Transverse colon (tissue), 4 donors: ENCODE measurements at regions not wholly inside any gene's neighbourhood (a gene's known extent, or its start where the extent isn't known, plus 50 kb on each side); places are given as distances from the start of the nearest gene placed in this dataset.

Experiments used
- DNase-seq: peaks from one replicate; pipeline ENCODE4 v3.0.0-alpha.2; 2019
- H3K27ac ChIP-seq, 4 donors: fragments of 200-600 bp; sonication (generic); 2 replicates each; pipeline ENCODE4 v1.5.1; 2016 to 2018; ENCODE audit warnings: inconsistent platforms in 4 of 4
- H3K27me3 ChIP-seq: fragments of 200-600 bp; sonication (generic); 2 replicates; pipeline ENCODE4 v1.5.1; 2017; ENCODE audit warnings: inconsistent platforms
- H3K36me3 ChIP-seq, 4 donors: fragments of 200-600 bp; sonication (generic); 2 replicates each; pipeline ENCODE4 v1.5.1; 2017 to 2019; ENCODE audit warnings: inconsistent platforms in 4 of 4
- H3K4me1 ChIP-seq, 4 donors: fragments of 200-600 bp; sonication (generic); 2 replicates each; pipeline ENCODE4 v1.5.1; 2017 to 2020; ENCODE audit warnings: inconsistent platforms in 4 of 4
- H3K4me3 ChIP-seq, 4 donors: fragments of 200-600 bp; sonication (generic); 1 replicate in 1 of 4; 2 replicates in 3 of 4; pipeline versions ENCODE4 v1.5.1 to v1.6.1; 2017 to 2019; ENCODE audit warnings: inconsistent platforms in 4 of 4
- H3K9me3 ChIP-seq, 2 donors: fragments of 200-600 bp; sonication (generic); 2 replicates each; pipeline ENCODE4 v1.5.1; 2017 to 2019; ENCODE audit warnings: inconsistent platforms in 2 of 2
- EP300 ChIP-seq: sonication (generic); formaldehyde crosslinking; IDR thresholded peaks from one replicate; pipeline ENCODE4 v1.6.1; 2017; ENCODE audit warnings: antibody characterized with exemption, low read depth
- POLR2A ChIP-seq: fragments of 450-650 bp; IDR thresholded peaks from one replicate; pipeline ENCODE4 v1.6.1; 2016; ENCODE audit warnings: antibody characterized with exemption, mild to moderate bottlenecking, moderate library complexity
- POLR2AphosphoS5 ChIP-seq, 3 donors: sonication (generic); formaldehyde crosslinking; IDR thresholded peaks; one replicate each; pipeline ENCODE4 v1.6.1; 2016; ENCODE audit warnings: antibody characterized with exemption in 3 of 3
- WGBS, 2 donors: methylation state at CpG; one replicate each; pipeline ENCODE4 v1.1.5; 2018; ENCODE audit warnings: low coverage in 1 of 2; 5-methylcytosine and 5-hydroxymethylcytosine counted together
- in situ Hi-C, 4 donors: fragments of 200-750 bp; cut with MboI; loops; one replicate each; pipeline versions ENCODE4 v1.15.0 to v1.15.1; 2017; ENCODE audit warnings: low sequenced_read_pairs in 3 of 4, low pct_ligation_motif_present in 1 of 4, low pct_unique_long_range_greater_than_20kb in 1 of 4
- intact Hi-C: fragments of 100-400 bp; cut with DNase I; formaldehyde crosslinking; loops from one replicate; pipeline ENCODE4 v1.15.1; 2023; ENCODE audit warnings: low total_unique reads
- TF ChIP-seq, protein P1 (sequence below), 5 experiments: fragments of 200-600 bp in 3 of 5; fragments of 450-650 bp in 2 of 5; sonication (generic) in 3 of 5; IDR thresholded peaks; 1 replicate in 2 of 5; 2 replicates in 3 of 5; pipeline ENCODE4 v1.5.1; 2016 to 2017; ENCODE audit warnings: antibody characterized with exemption in 5 of 5, inconsistent platforms in 3 of 5, mild to moderate bottlenecking in 2 of 5, moderate library complexity in 1 of 5

DNA sequence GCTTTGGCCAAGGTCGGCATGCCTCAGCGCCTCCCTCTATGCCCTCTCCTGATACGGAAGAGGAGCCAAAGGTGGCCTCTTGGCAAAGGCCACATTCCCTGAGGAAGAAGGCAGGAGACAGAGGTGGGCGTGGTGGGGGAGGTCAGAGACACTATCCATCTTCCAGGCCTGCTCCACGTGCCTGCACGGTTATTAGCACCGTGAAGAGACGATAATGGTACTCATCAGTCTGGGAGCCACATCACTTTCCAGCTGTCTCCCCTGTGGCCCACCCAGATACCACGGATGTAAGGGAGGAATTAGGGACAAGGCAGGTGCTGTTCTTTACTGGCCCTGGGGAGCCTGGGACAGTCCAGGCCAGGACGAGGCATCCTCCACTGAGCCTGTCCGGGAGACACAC is 354.3 kb downstream of the MN1 start:
- no peaks in the 10 kb centered on the region for H3K4me1 ChIP-seq
- no peaks in the 10 kb centered on the region for H3K9me3 ChIP-seq
- no peak overlapping the region for H3K4me3 ChIP-seq
- intact Hi-C loops (no loop called here), in situ Hi-C loops (no loop called here)
- H3K27me3 ChIP-seq: no peaks in the 10 kb centered on the region
- 60 to 78% methylated on average over 3 to 11 of the region's 11 CpGs for WGBS, 2 donors
- H3K36me3 ChIP-seq: no peaks in the 10 kb centered on the region
- no peak overlapping the region for H3K27ac ChIP-seq
- no peak for DNase-seq
- TF ChIP-seq POLR2A (no peak), POLR2AphosphoS5 (IDR thresholded peaks at IDR 0.05) (no peak), EP300 (no peak)
- TF ChIP-seq, protein P1, sequence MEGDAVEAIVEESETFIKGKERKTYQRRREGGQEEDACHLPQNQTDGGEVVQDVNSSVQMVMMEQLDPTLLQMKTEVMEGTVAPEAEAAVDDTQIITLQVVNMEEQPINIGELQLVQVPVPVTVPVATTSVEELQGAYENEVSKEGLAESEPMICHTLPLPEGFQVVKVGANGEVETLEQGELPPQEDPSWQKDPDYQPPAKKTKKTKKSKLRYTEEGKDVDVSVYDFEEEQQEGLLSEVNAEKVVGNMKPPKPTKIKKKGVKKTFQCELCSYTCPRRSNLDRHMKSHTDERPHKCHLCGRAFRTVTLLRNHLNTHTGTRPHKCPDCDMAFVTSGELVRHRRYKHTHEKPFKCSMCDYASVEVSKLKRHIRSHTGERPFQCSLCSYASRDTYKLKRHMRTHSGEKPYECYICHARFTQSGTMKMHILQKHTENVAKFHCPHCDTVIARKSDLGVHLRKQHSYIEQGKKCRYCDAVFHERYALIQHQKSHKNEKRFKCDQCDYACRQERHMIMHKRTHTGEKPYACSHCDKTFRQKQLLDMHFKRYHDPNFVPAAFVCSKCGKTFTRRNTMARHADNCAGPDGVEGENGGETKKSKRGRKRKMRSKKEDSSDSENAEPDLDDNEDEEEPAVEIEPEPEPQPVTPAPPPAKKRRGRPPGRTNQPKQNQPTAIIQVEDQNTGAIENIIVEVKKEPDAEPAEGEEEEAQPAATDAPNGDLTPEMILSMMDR (IDR thresholded peaks at IDR 0.05): no peak

DNA sequence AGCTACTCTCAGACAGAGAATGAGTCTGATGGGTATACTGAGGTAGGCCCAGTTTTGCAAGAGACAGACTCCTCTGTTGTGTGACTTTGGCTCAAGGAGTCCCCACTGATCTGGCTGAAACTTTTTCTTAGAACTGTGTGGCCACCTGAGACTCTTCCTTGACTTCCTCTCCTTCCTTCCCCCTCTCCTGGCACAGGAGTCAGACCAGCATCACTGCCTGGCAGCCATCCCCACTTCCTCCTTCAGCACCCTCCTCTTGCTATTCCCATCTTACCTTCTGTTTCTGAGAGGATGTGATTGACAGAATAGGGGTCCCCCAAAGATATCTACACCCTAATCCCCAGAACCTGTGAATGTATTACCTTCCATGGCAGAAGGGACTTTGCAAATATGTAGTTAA is 351.1 kb downstream of the MN1 start:
- H3K36me3 ChIP-seq: no peaks in the 10 kb centered on the region
- H3K4me1 ChIP-seq: no peaks in the 10 kb centered on the region
- H3K27ac ChIP-seq: no peak overlapping the region
- no peaks in the 10 kb centered on the region for H3K27me3 ChIP-seq
- intact Hi-C loops (no loop called here), in situ Hi-C loops (no loop called here)
- DNase-seq: no peak
- H3K9me3 ChIP-seq: no peaks in the 10 kb centered on the region
- H3K4me3 ChIP-seq: no peak overlapping the region
- TF ChIP-seq POLR2A (no peak), EP300 (no peak), POLR2AphosphoS5 (IDR thresholded peaks at IDR 0.05) (no peak)
- TF ChIP-seq, protein P1 (IDR thresholded peaks at IDR 0.05): no peak

DNA sequence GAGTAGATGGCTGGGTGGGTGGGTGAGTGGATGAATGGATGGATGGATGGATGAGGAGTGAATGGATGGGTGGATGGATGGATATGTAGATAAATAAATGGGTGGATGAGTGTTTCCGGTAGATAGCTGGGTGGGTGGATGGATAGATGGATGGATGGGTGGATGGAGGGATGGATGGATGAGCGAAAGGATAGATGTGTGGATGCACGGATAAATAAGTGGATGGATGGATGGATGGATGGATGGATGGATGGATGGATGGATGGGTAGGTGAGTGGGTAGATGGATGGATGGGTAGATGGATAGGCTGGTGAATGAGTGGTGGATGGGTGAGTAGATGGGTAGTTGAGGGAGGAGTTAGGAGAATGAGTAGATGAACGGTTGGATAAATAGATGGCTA is 349.3 kb downstream of the MN1 start:
- Histone ChIP-seq H3K4me1 (no peaks in the 10 kb centered on the region), H3K9me3 (no peaks in the 10 kb centered on the region), H3K27ac (no peak overlapping the region), H3K27me3 (no peaks in the 10 kb centered on the region), H3K4me3 (no peak overlapping the region), H3K36me3 (no peaks in the 10 kb centered on the region)
- WGBS, 2 donors: 83 to 91% methylated on average over 4 of the region's 4 CpGs
- TF ChIP-seq POLR2A (no peak), POLR2AphosphoS5 (IDR thresholded peaks at IDR 0.05) (no peak), EP300 (no peak)
- TF ChIP-seq, protein P1 (IDR thresholded peaks at IDR 0.05): no peak
- intact Hi-C loops: no loop called here
- in situ Hi-C loops: no loop called here
- no peak for DNase-seq

DNA sequence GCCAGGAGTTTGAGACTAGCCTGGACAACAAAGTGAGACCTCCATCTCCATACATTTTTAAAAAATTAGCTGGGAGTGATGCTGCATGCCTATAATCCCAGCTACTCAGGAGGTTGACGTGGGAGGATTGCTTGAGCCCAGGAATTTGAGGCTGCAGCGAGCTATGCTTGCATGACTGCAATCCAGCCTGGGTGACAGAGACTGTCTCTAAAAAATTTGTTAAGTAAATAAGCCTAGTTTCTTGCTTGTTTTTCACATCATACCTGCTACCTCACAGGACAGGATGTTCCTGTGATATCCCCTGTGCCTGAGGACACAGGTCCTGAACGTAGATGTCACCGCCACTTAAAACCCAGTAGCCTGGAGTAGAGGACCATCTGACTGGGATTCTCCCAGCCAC is 348.6 kb downstream of the MN1 start:
- 60 to 89% methylated on average over 1 to 4 of the region's 4 CpGs for WGBS, 2 donors
- Histone ChIP-seq H3K4me3 (no peak overlapping the region), H3K4me1 (no peaks in the 10 kb centered on the region), H3K27ac (no peak overlapping the region), H3K27me3 (no peaks in the 10 kb centered on the region), H3K9me3 (no peaks in the 10 kb centered on the region), H3K36me3 (no peaks in the 10 kb centered on the region)
- TF ChIP-seq, protein P1 (IDR thresholded peaks at IDR 0.05): no peak
- TF ChIP-seq POLR2A (no peak), POLR2AphosphoS5 (IDR thresholded peaks at IDR 0.05) (no peak), EP300 (no peak)
- intact Hi-C loops (no loop called here), in situ Hi-C loops (no loop called here)
- DNase-seq: no peak
